K562 (cell line): ENCODE measurements at regions not wholly inside any gene's neighbourhood (a gene's known extent, or its start where the extent isn't known, plus 50 kb on each side); places are given as distances from the start of the nearest gene placed in this dataset.

Experiments used
- ATAC-seq: fragments of 200-7000 bp; cut with Tn5 transposase; 3 replicates; pipeline ENCODE4 v1.9.1; 2020; ENCODE audit warnings: moderate library complexity
- BruUV-seq: library from RNA; stranded (reverse); fragments of 400-500 nt; replicated peaks from 2 replicates; lab custom pipeline; 2021; lab: Mats Ljungman, UMichigan
- CTCF ChIA-PET: fragments of 300-600 bp; formaldehyde crosslinking; extraction: SDS; loops from one replicate; lab custom pipeline; 2021; ENCODE audit warnings: low intra/inter-chr PET ratio; lab: Yijun Ruan, JAX
- POLR2A ChIA-PET: fragments of 300-600, 350-650 bp; sonication (Branson Sonifier 250); formaldehyde crosslinking; extraction: SDS; loops from one replicate; lab custom pipeline; 2021; ENCODE audit warnings: antibody characterized with exemption, inconsistent platforms; lab: Yijun Ruan, JAX
- DNase-seq, 4 experiments: peaks; one replicate each; pipeline versions ENCODE4 v3.0.0 to v3.0.0-alpha.2; 2011 to 2018; ENCODE audit warnings: low spot score in 3 of 4, mixed read lengths in 3 of 4; ENCODE audit errors: extremely low read depth in 1 of 4
- FAIRE-seq: peaks from 2 replicates; lab custom pipeline; 2011; peaks lifted over from hg19 to GRCh38; lab: Jason Lieb, UNC
- H2AFZ ChIP-seq: 2 replicates; pipeline ENCODE4 v1.6.0; 2011; ENCODE audit warnings: low read depth, low read length, control low read depth, inconsistent platforms
- H3K27ac ChIP-seq: fragments of 200-600 bp; 3 replicates; pipeline ENCODE4 v1.8.0; 2011; ENCODE audit warnings: low read depth, mild to moderate bottlenecking, control low read depth, inconsistent platforms, low read length, moderate library complexity, mixed read lengths; ENCODE audit errors: extremely low read depth
- H3K27me3 ChIP-seq, 2 experiments: fragments of 300-600 bp in 1 of 2; 2 replicates in 1 of 2; 3 replicates in 1 of 2; pipeline versions ENCODE4 v1.6.0 to v1.8.0; 2011; ENCODE audit warnings: inconsistent platforms in 2 of 2, low read length in 2 of 2, mild to moderate bottlenecking in 1 of 2, mixed read lengths in 1 of 2, moderate library complexity in 1 of 2; ENCODE audit not compliant: control insufficient read depth in 2 of 2, insufficient read depth in 2 of 2
- H3K36me3 ChIP-seq: fragments of 300-600 bp; 3 replicates; pipeline ENCODE4 v1.8.0; 2011; ENCODE audit warnings: mild to moderate bottlenecking, low read length, inconsistent platforms; ENCODE audit not compliant: control insufficient read depth, insufficient read depth
- H3K4me1 ChIP-seq, 2 experiments: fragments of 200-600 bp in 1 of 2; replicated peaks in 1 of 2; 2 replicates in 1 of 2; 3 replicates in 1 of 2; pipeline versions ENCODE4 v1.5.1 to v1.8.0; 2011; ENCODE audit warnings: inconsistent platforms in 2 of 2, low read length in 2 of 2, mild to moderate bottlenecking in 1 of 2, mixed read lengths in 1 of 2, moderate library complexity in 1 of 2; ENCODE audit not compliant: control insufficient read depth in 2 of 2, insufficient read depth in 2 of 2
- H3K4me2 ChIP-seq: 2 replicates; pipeline ENCODE4 v1.6.1; 2011; ENCODE audit warnings: low read length, control low read depth, inconsistent platforms, mixed read lengths; ENCODE audit not compliant: insufficient read depth
- H3K4me3 ChIP-seq: fragments of 200-600 bp; sonication (generic), shearing (Covaris generic); 2 replicates; pipeline ENCODE4 v1.5.1; 2016; ENCODE audit warnings: control low read depth, inconsistent platforms
- H3K79me2 ChIP-seq: fragments of 200-600 bp; 3 replicates; pipeline ENCODE4 v1.8.0; 2011; ENCODE audit warnings: low read length, inconsistent platforms; ENCODE audit not compliant: control insufficient read depth, insufficient read depth
- H3K9ac ChIP-seq, 2 experiments: 2 replicates each; pipeline versions ENCODE4 v1.6.0 to v1.6.1; 2011; ENCODE audit warnings: low read depth in 2 of 2, low read length in 2 of 2, control low read depth in 1 of 2, inconsistent platforms in 1 of 2, mild to moderate bottlenecking in 1 of 2, mixed read lengths in 1 of 2; ENCODE audit not compliant: insufficient read depth in 1 of 2
- H3K9me1 ChIP-seq: one replicate; pipeline ENCODE4 v1.6.0; 2011; ENCODE audit warnings: inconsistent platforms, mild to moderate bottlenecking, low read length, moderate library complexity; ENCODE audit not compliant: control insufficient read depth, insufficient read depth
- H3K9me3 ChIP-seq: replicated peaks from 2 replicates; pipeline ENCODE4 v1.5.1; 2011; ENCODE audit warnings: low read depth, low read length, inconsistent platforms; ENCODE audit not compliant: control insufficient read depth, insufficient read depth
- H4K20me1 ChIP-seq: replicated peaks from 2 replicates; pipeline ENCODE4 v1.6.1; 2011; ENCODE audit warnings: low read length, inconsistent platforms, mixed read lengths; ENCODE audit not compliant: control insufficient read depth, insufficient read depth
- CEBPB ChIP-seq: fragments of 450-650 bp; IDR thresholded peaks from 2 replicates; pipeline ENCODE4 v1.6.1; 2016; ENCODE audit warnings: missing genetic modification characterization, missing compliant biosample characterization
- CHD4 ChIP-seq: fragments of 200-600 bp; sonication (generic); IDR thresholded peaks from 3 replicates; pipeline ENCODE4 v1.6.1; 2012; ENCODE audit warnings: low read depth, mild to moderate bottlenecking, mixed read lengths, low read length, inconsistent platforms; ENCODE audit not compliant: insufficient read depth, insufficient replicate concordance, poor library complexity, severe bottlenecking
- EZH2 ChIP-seq: IDR thresholded peaks from 2 replicates; pipeline ENCODE4 v1.6.1; 2012; ENCODE audit warnings: low read depth, mild to moderate bottlenecking, inconsistent platforms, low read length, borderline replicate concordance
- GATA2 ChIP-seq: sonication (generic); formaldehyde crosslinking; IDR thresholded peaks from 2 replicates; pipeline ENCODE4 v1.4.0; 2020; ENCODE audit warnings: mild to moderate bottlenecking, missing genetic modification reagents
- PURB ChIP-seq: sonication (generic); formaldehyde crosslinking; IDR thresholded peaks from 2 replicates; pipeline ENCODE4 v1.9.0; 2021; ENCODE audit warnings: low read depth, mild to moderate bottlenecking, missing genetic modification reagents
- RBM25 ChIP-seq: fragments of 200-400 bp; formaldehyde crosslinking; IDR thresholded peaks from 2 replicates; pipeline ENCODE4 v1.6.1; 2018; ENCODE audit warnings: low read length, low read depth, moderate library complexity; ENCODE audit not compliant: severe bottlenecking
- WGBS: fragments of 100-300 bp; shearing (Covaris generic); methylation state at CpG from one replicate; pipeline ENCODE4 v1.1.6; 2016; ENCODE audit warnings: low coverage, mixed read lengths; ENCODE audit not compliant: insufficient coverage; ENCODE audit errors: missing lambda C conversion rate; 5-methylcytosine and 5-hydroxymethylcytosine counted together
- in situ Hi-C: fragments of 300-500 bp; cut with MboI; formaldehyde crosslinking; loops from 4 replicates; pipeline ENCODE4 v1.15.0; 2018; ENCODE audit warnings: inconsistent platforms, mixed read lengths
- intact Hi-C: fragments of 100-400 bp; cut with micrococcal nuclease; formaldehyde crosslinking; loops from 2 replicates; pipeline ENCODE4 v1.14.2; 2022
- TF ChIP-seq, protein P1 (sequence below), 2 experiments: fragments of 250-450 bp in 1 of 2; fragments of 450-650 bp in 1 of 2; sonication (Bioruptor Pico) in 1 of 2; IDR thresholded peaks; 2 replicates each; pipeline versions ENCODE4 v1.6.1 to v1.8.0; 2016 to 2021; ENCODE audit warnings: mild to moderate bottlenecking in 2 of 2, moderate library complexity in 2 of 2, missing compliant biosample characterization in 1 of 2, missing genetic modification characterization in 1 of 2

DNA sequence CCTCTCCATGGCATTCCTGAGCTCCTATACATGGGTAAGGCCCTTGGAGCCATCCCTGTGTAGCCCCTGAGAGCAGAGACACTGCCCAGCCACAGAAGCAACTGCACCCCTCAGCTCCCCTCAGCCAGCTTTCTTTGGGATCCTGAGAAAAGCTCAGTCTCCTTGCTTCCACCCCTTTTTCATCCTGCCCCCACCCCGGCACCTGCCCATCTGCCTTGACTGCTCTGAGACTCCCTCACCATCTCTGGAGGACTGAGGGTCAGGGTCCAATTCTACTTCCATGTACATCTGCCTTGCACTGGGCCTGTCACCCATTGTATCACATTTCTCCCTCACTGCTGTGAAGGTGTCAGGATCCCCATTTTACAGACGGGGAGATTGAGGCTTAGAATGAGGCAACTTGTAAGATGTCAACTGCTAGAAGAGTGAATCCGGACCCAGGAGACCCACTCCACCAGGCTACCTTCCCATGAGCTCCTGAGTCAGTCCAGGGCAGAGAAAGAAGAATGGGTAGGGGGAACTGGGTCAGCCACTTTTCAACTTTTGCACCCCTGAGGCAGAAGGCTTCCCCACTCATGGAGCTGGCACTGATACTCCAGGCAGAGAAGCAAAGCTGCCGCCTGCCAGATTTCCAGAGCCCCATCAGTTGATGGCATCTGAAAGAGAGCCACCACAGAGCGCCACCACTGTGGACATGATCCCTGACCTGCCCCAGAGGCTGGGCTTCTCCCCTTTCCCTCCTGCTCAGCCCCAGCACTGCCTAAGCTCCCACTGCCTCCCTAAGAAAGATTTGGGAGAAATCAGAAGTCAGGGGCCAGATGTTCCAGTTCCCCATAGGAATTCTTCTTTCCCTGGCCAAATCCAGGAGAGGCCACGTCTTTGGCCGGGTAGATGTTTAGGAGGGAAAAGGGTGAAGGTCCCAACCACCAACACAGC lies 135.4 kb downstream of the TMEM132E start:
- Histone ChIP-seq H3K9me1 (no peaks in the 10 kb centered on the region), H2AFZ (no peak overlapping the region), H3K27me3 (peaks cover 0 to 4% of the 10 kb centered on the region in 2 experiments; a peak in 1 of 5 replicates), H3K36me3 (no peaks in the 10 kb centered on the region), H3K79me2 (no peaks in the 10 kb centered on the region), H3K9me3 (no peaks in the 10 kb centered on the region), H3K4me1 (no peaks in the 10 kb centered on the region), H3K4me2 (no peak overlapping the region), H3K27ac (no peak overlapping the region), H3K9ac (no peak overlapping the region), H3K4me3 (no peak overlapping the region), H4K20me1 (no peaks in the 10 kb centered on the region)
- TF ChIP-seq CEBPB (tag), result no peak
- TF ChIP-seq CHD4, result no peak
- TF ChIP-seq RBM25, result peak; percentile 26
- intact Hi-C loops (no loop called here), in situ Hi-C loops (no loop called here)
- no TSS peak for BruUV-seq
- ATAC-seq (no peak), DNase-seq (no peak), FAIRE-seq (no peak)
- WGBS, result 2% methylated on average over 7 of the region's 7 CpGs
- ChIA-PET POLR2A (no interaction called here), CTCF (no interaction called here)

DNA sequence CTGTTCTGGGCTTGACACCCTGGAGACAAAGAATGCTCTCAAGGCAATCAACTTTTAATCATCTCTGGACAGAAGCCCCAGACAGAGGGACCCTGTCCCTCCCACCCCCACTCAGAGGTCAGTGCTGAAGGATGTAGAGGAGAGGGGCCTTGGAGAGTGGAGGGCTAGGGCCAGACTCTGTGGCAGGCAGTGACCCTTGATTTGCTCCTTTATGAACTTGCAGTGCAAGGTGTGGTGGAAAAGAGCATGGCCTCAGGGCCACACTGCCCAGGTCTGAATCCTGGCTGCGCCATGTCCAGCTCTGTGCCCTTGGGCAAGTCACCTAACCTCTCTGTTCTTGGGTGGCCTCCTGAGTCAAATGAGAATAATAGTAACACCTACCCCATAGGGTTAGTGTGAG lies 134.3 kb downstream of the TMEM132E start:
- Histone ChIP-seq H3K9me1 (no peaks in the 10 kb centered on the region), H3K4me3 (no peak overlapping the region), H3K9ac (no peak overlapping the region), H4K20me1 (no peaks in the 10 kb centered on the region), H2AFZ (no peak overlapping the region), H3K4me1 (no peaks in the 10 kb centered on the region), H3K9me3 (no peaks in the 10 kb centered on the region), H3K36me3 (no peaks in the 10 kb centered on the region), H3K27me3 (0 out of 5 replicates have a peak, but pooled peaks cover 0 to 4% of the 10 kb centered on the region in 2 experiments), H3K27ac (no peak overlapping the region), H3K79me2 (no peaks in the 10 kb centered on the region), H3K4me2 (no peak overlapping the region)
- ChIA-PET CTCF (no interaction called here), POLR2A (no interaction called here)
- ATAC-seq (no peak), DNase-seq (no peak), FAIRE-seq (no peak)
- intact Hi-C loops, result no loop called here
- WGBS, result 0% methylated on average over 1 of the region's 1 CpG
- BruUV-seq, result no TSS peak
- in situ Hi-C loops, result no loop called here
- TF ChIP-seq GATA2 (no peak), PURB (CRISPR knock-in tag) (no peak), EZH2 (no peak), RBM25 (peak; percentile 10)
- TF ChIP-seq, protein P1, sequence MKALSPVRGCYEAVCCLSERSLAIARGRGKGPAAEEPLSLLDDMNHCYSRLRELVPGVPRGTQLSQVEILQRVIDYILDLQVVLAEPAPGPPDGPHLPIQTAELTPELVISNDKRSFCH (CRISPR knock-in tag; IDR thresholded peaks at IDR 0.05), result no peak
- TF ChIP-seq, protein P1 (tag; IDR thresholded peaks at IDR 0.05), result no peak
